Natural killer cell (primary cell): ENCODE measurements at regions not wholly inside any gene's neighbourhood (a gene's known extent, or its start where the extent isn't known, plus 50 kb on each side); places are given as distances from the start of the nearest gene placed in this dataset.

Experiments
- ATAC-seq, 3 donors: fragments of 150-1000 bp in 2 of 3; fragments of 200-7000 bp in 1 of 3; cut with Tn5 transposase; 1 replicate in 1 of 3; 2 replicates in 2 of 3; pipeline ENCODE4 v1.10.0; 2021; ENCODE audit warnings: mild to moderate bottlenecking in 2 of 3, moderate library complexity in 2 of 3
- DNase-seq, 2 donors: peaks; one replicate each; pipeline versions ENCODE4 v3.0.0 to v3.0.0-alpha.2; 2013 to 2021; ENCODE audit warnings: mixed read lengths in 1 of 2
- H3K27ac ChIP-seq: one replicate; pipeline ENCODE4 v1.5.1; 2013; ENCODE audit warnings: mild to moderate bottlenecking, low read length
- H3K27me3 ChIP-seq: one replicate; pipeline ENCODE4 v1.6.1; 2013; ENCODE audit warnings: low read length; ENCODE audit not compliant: control insufficient read depth, insufficient read depth
- H3K36me3 ChIP-seq: one replicate; pipeline ENCODE4 v1.6.1; 2013; ENCODE audit warnings: low read length; ENCODE audit not compliant: control insufficient read depth, insufficient read depth
- H3K4me1 ChIP-seq: one replicate; pipeline ENCODE4 v1.6.1; 2013; ENCODE audit warnings: low read length; ENCODE audit not compliant: control insufficient read depth, insufficient read depth
- H3K4me3 ChIP-seq: one replicate; pipeline ENCODE4 v1.5.1; 2013; ENCODE audit warnings: low read length
- H3K9me3 ChIP-seq: one replicate; pipeline ENCODE4 v1.6.1; 2013; ENCODE audit warnings: low read length; ENCODE audit not compliant: control insufficient read depth, insufficient read depth
- H3K27ac Mint-ChIP-seq, 2 donors: one replicate each; pipeline ENCODE4 v1.8.0; 2022; ENCODE audit warnings: mild to moderate bottlenecking in 2 of 2, mixed read lengths in 2 of 2, moderate library complexity in 1 of 2
- H3K27me3 Mint-ChIP-seq, 2 donors: one replicate each; pipeline ENCODE4 v1.8.0; 2022; ENCODE audit warnings: low read depth in 2 of 2, mixed read lengths in 2 of 2
- H3K36me3 Mint-ChIP-seq: one replicate; pipeline ENCODE4 v1.8.0; 2022; ENCODE audit warnings: mixed read lengths
- H3K4me1 Mint-ChIP-seq, 2 donors: one replicate each; pipeline ENCODE4 v1.8.0; 2022; ENCODE audit warnings: mixed read lengths in 2 of 2
- H3K4me3 Mint-ChIP-seq: one replicate; pipeline ENCODE4 v1.8.0; 2022; ENCODE audit warnings: mild to moderate bottlenecking, moderate library complexity, mixed read lengths
- H3K9me3 Mint-ChIP-seq, 2 donors: one replicate each; pipeline ENCODE4 v1.8.0; 2022; ENCODE audit warnings: mixed read lengths in 2 of 2
- WGBS: methylation state at CpG from one replicate; pipeline ENCODE4 v1.1.7; 2013; ENCODE audit warnings: missing lambda C conversion rate; ENCODE audit not compliant: insufficient coverage; 5-methylcytosine and 5-hydroxymethylcytosine counted together
- intact Hi-C: fragments of 100-400 bp; cut with micrococcal nuclease; formaldehyde crosslinking; loops from one replicate; pipeline ENCODE4 v1.14.2; 2022
- TF ChIP-seq, protein P1 (sequence below): fragments of 200-600 bp; IDR thresholded peaks from one replicate; pipeline ENCODE4 v1.8.0; 2022; ENCODE audit warnings: antibody characterized with exemption

DNA sequence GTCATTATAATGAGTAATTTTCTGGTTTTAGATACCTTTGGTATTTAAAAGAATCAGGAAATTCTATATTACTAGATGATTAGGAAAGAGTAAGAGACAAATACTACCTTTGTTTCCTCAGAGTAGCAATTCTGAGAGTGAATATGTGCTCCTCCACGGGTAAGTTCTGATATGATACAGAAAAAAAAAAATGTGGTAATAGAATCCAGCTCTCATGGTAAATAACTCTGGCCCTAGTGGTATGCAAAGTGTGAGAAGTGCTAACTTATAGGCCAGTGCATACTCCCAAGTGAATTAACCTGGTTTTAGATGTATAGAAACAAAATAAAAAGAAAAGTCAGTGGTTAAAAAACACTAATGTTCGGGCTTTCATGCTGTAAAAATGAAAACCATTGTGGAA, 512.6 kb upstream of the SEMA3D start:
- Mint-ChIP-seq H3K4me1 (no peaks in the 10 kb centered on the region), H3K36me3 (no peaks in the 10 kb centered on the region), H3K27me3 (no peaks in the 10 kb centered on the region), H3K4me3 (no peak overlapping the region), H3K9me3 (peaks cover 9 to 11% of the 10 kb centered on the region in 2 donors), H3K27ac (no peak overlapping the region)
- Histone ChIP-seq H3K27ac (no peak overlapping the region), H3K9me3 (no peaks in the 10 kb centered on the region), H3K27me3 (no peaks in the 10 kb centered on the region), H3K4me1 (no peaks in the 10 kb centered on the region), H3K36me3 (no peaks in the 10 kb centered on the region), H3K4me3 (no peak overlapping the region)
- ATAC-seq (no peak), DNase-seq (no peak)
- TF ChIP-seq, protein P1, sequence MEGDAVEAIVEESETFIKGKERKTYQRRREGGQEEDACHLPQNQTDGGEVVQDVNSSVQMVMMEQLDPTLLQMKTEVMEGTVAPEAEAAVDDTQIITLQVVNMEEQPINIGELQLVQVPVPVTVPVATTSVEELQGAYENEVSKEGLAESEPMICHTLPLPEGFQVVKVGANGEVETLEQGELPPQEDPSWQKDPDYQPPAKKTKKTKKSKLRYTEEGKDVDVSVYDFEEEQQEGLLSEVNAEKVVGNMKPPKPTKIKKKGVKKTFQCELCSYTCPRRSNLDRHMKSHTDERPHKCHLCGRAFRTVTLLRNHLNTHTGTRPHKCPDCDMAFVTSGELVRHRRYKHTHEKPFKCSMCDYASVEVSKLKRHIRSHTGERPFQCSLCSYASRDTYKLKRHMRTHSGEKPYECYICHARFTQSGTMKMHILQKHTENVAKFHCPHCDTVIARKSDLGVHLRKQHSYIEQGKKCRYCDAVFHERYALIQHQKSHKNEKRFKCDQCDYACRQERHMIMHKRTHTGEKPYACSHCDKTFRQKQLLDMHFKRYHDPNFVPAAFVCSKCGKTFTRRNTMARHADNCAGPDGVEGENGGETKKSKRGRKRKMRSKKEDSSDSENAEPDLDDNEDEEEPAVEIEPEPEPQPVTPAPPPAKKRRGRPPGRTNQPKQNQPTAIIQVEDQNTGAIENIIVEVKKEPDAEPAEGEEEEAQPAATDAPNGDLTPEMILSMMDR, result no peak
- intact Hi-C loops, result no loop called here
- 45% methylated on average over 2 of the region's 2 CpGs for WGBS

- Mint-ChIP-seq H3K4me3 (no peak overlapping the region), H3K27me3 (no peaks in the 10 kb centered on the region), H3K9me3 (peaks cover 10% of the 10 kb centered on the region in 2 donors), H3K36me3 (no peaks in the 10 kb centered on the region), H3K4me1 (no peaks in the 10 kb centered on the region), H3K27ac (no peak overlapping the region)
- 100% methylated on average over 1 of the region's 1 CpG for WGBS
- no peak for ATAC-seq
- Histone ChIP-seq H3K4me3 (no peak overlapping the region), H3K36me3 (no peaks in the 10 kb centered on the region), H3K27ac (no peak overlapping the region), H3K4me1 (no peaks in the 10 kb centered on the region), H3K9me3 (no peaks in the 10 kb centered on the region), H3K27me3 (no peaks in the 10 kb centered on the region)
- DNase-seq, result no peak
- intact Hi-C loops, result no loop called here
- TF ChIP-seq, protein P1, result no peak
Measured at GRCh38 chr7:85695533-85695932, 508.7 kb upstream of the SEMA3D start.

DNA sequence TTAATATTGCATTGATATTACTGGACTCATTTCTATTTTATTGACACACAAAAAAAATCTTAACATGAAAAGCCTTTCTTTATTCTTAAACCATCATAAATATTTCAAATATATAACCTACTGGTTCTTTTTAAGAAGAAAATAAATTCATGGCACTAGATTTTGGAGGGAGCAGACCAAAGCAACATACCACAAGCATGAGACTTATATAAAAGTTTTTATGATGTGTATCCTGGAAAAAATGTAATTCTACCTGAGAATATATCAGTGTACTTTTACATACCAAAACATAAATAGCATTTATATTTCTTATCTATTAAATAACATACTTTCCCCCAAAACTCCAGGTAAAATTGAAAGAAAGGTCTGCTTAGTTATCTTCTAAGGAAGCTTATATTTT, 508.2 kb upstream of the SEMA3D start:
- Mint-ChIP-seq H3K27me3 (no peaks in the 10 kb centered on the region), H3K27ac (no peak overlapping the region), H3K9me3 (peaks cover 9 to 10% of the 10 kb centered on the region in 2 donors), H3K36me3 (no peaks in the 10 kb centered on the region), H3K4me1 (no peaks in the 10 kb centered on the region), H3K4me3 (no peak overlapping the region)
- ATAC-seq, result no peak
- Histone ChIP-seq H3K36me3 (no peaks in the 10 kb centered on the region), H3K4me3 (no peak overlapping the region), H3K27me3 (no peaks in the 10 kb centered on the region), H3K9me3 (no peaks in the 10 kb centered on the region), H3K4me1 (no peaks in the 10 kb centered on the region), H3K27ac (no peak overlapping the region)
- TF ChIP-seq, protein P1, result no peak
- intact Hi-C loops, result no loop called here
- DNase-seq, result no peak

- peaks cover 7 to 8% of the 10 kb centered on the region in 2 donors for H3K9me3 Mint-ChIP-seq
- DNase-seq, result no peak
- TF ChIP-seq, protein P1, result no peak
- Histone ChIP-seq H3K4me1 (no peaks in the 10 kb centered on the region), H3K9me3 (no peaks in the 10 kb centered on the region), H3K4me3 (no peak overlapping the region), H3K27me3 (no peaks in the 10 kb centered on the region), H3K27ac (no peak overlapping the region), H3K36me3 (no peaks in the 10 kb centered on the region)
- H3K27ac Mint-ChIP-seq, result no peak overlapping the region
- no peaks in the 10 kb centered on the region for H3K4me1 Mint-ChIP-seq
- intact Hi-C loops, result no loop called here
- 95% methylated on average over 2 of the region's 2 CpGs for WGBS
- no peak for ATAC-seq
- H3K27me3 Mint-ChIP-seq, result no peaks in the 10 kb centered on the region
- H3K4me3 Mint-ChIP-seq, result no peak overlapping the region
- no peaks in the 10 kb centered on the region for H3K36me3 Mint-ChIP-seq
Measured at GRCh38 chr7:85693326-85693725, 506.5 kb upstream of the SEMA3D start.
